ENCODE measurements at regions not wholly inside any gene's neighbourhood (a gene's known extent, or its start where the extent isn't known, plus 50 kb on each side); places are given as distances from the start of the nearest gene placed in this dataset.

DNA sequence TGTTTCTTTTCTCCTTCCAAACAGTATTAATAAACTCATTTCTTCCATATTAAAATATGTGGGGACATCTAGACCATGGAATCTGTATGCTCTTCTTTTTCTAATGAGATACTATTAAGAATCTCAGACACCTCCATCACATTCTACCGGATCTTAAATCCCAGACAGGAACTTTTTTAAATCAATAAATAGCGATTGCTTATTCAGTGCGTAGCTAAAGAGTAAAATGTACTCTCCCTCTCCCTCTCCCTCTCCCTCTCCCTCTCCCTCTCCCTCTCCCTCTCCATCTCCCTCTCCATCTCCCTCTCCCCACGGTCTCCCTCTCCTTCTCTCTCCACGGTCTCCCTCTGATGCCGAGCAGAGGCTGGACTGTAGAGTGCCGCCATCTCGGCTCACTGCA is 297.0 kb downstream of the HNRNPD start:
- TF ChIP-seq, protein P1, sequence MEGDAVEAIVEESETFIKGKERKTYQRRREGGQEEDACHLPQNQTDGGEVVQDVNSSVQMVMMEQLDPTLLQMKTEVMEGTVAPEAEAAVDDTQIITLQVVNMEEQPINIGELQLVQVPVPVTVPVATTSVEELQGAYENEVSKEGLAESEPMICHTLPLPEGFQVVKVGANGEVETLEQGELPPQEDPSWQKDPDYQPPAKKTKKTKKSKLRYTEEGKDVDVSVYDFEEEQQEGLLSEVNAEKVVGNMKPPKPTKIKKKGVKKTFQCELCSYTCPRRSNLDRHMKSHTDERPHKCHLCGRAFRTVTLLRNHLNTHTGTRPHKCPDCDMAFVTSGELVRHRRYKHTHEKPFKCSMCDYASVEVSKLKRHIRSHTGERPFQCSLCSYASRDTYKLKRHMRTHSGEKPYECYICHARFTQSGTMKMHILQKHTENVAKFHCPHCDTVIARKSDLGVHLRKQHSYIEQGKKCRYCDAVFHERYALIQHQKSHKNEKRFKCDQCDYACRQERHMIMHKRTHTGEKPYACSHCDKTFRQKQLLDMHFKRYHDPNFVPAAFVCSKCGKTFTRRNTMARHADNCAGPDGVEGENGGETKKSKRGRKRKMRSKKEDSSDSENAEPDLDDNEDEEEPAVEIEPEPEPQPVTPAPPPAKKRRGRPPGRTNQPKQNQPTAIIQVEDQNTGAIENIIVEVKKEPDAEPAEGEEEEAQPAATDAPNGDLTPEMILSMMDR (IDR thresholded peaks at IDR 0.05) = no peak
- no peak for TF ChIP-seq POLR2AphosphoS5 (IDR thresholded peaks at IDR 0.05)
